Subcutaneous abdominal adipose tissue (tissue), 5 donors: ENCODE measurements at regions not wholly inside any gene's neighbourhood (a gene's known extent, or its start where the extent isn't known, plus 50 kb on each side); places are given as distances from the start of the nearest gene placed in this dataset.

Experiments used
- H3K27ac ChIP-seq: one replicate; pipeline ENCODE4 v1.7.0; 2013; ENCODE audit warnings: low read depth, mild to moderate bottlenecking, inconsistent platforms, low read length, moderate library complexity
- H3K27me3 ChIP-seq, 5 donors: one replicate each; pipeline ENCODE4 v1.7.0; 2013; ENCODE audit warnings: low read length in 5 of 5, inconsistent platforms in 1 of 5; ENCODE audit not compliant: control insufficient read depth in 5 of 5, insufficient read depth in 4 of 5
- H3K36me3 ChIP-seq, 5 donors: one replicate each; pipeline ENCODE4 v1.7.0; 2013; ENCODE audit warnings: low read length in 5 of 5; ENCODE audit not compliant: control insufficient read depth in 5 of 5, insufficient read depth in 5 of 5
- H3K4me1 ChIP-seq, 5 donors: one replicate each; pipeline ENCODE4 v1.7.0; 2013; ENCODE audit warnings: low read length in 5 of 5, mild to moderate bottlenecking in 3 of 5, moderate library complexity in 1 of 5; ENCODE audit not compliant: control insufficient read depth in 5 of 5, insufficient read depth in 5 of 5
- H3K4me3 ChIP-seq, 5 donors: one replicate each; pipeline ENCODE4 v1.7.0; 2013; ENCODE audit warnings: low read length in 5 of 5, low read depth in 1 of 5
- H3K9ac ChIP-seq, 5 donors: one replicate each; pipeline ENCODE4 v1.7.0; 2013; ENCODE audit warnings: low read length in 5 of 5, mild to moderate bottlenecking in 4 of 5, moderate library complexity in 3 of 5
- H3K9me3 ChIP-seq, 5 donors: one replicate each; pipeline ENCODE4 v1.7.0; 2013; ENCODE audit warnings: low read length in 5 of 5; ENCODE audit not compliant: control insufficient read depth in 5 of 5
- donor health status: healthy.
- donor health status: healthy.
- donor health status: healthy.
- donor health status: healthy.
- donor health status: healthy.

GRCh38 chr4:125365731-125366130 lies 51.0 kb downstream of the FAT4 start:
- H3K4me3 ChIP-seq, result no peak overlapping the region
- peaks cover 0 to 9% (median 4%) of the 10 kb centered on the region in 5 donors for H3K4me1 ChIP-seq
- H3K9me3 ChIP-seq, result no peaks in the 10 kb centered on the region
- H3K36me3 ChIP-seq, result no peaks in the 10 kb centered on the region
- H3K9ac ChIP-seq, result no peak overlapping the region
- H3K27ac ChIP-seq, result no peak overlapping the region
- H3K27me3 ChIP-seq, result no peaks in the 10 kb centered on the region

DNA sequence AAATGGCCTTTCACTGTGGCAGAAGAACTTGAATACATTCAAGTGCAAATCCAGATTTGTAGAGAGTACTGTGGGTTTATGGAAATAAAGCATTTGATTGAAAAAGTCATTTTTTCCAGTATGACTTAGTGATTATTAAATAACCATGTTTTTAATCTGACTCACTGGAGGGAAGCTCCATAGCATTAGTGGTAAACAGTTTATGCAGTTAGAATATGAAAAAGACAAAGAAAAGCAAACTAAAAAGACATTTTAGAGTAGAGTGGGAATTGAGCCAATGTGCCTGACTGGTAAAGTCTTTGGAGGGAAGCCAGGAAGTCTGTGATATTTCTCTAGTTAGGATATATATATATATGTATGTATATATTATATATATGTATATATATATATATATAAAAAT lies 53.4 kb downstream of the FAT4 start:
- H3K4me3 ChIP-seq, result peak overlapping the region in 1 of 5 donors; percentile 64
- peaks cover 0 to 9% (median 4%) of the 10 kb centered on the region in 5 donors for H3K4me1 ChIP-seq
- no peaks in the 10 kb centered on the region for H3K36me3 ChIP-seq
- no peak overlapping the region for H3K27ac ChIP-seq
- no peaks in the 10 kb centered on the region for H3K27me3 ChIP-seq
- H3K9ac ChIP-seq, result no peak overlapping the region
- no peaks in the 10 kb centered on the region for H3K9me3 ChIP-seq

DNA sequence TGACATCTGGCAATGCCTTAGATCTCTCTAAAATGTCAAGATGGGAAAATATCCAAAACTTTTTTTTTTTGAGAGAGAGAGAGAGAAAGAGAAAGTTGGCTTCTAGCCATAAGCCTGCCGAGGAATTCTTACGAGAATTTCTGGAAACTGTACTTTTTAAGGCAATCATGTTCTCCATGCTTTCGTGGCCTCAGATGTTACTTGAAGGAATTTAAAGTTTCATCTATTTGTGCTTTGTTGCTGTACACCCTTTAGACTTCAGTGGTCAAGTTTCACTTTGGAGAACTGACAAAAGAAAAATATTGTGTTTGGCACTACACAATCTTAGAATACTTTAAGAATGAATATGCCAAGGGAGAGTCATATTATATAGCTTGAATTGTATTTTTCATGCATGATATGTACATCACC lies 53.9 kb downstream of the FAT4 start:
- H3K36me3 ChIP-seq, result no peaks in the 10 kb centered on the region
- no peaks in the 10 kb centered on the region for H3K9me3 ChIP-seq
- H3K4me1 ChIP-seq, result peaks cover 0 to 9% (median 4%) of the 10 kb centered on the region in 5 donors
- H3K9ac ChIP-seq, result peak overlapping the region in 3 of 5 donors; percentile 8 to 56 (median 39)
- H3K27ac ChIP-seq, result peak overlapping the region; percentile 27
- H3K27me3 ChIP-seq, result no peaks in the 10 kb centered on the region
- H3K4me3 ChIP-seq, result peak overlapping the region; percentile 33 to 74 (median 57)

- H3K9ac ChIP-seq, result peak overlapping the region in 1 of 5 donors; percentile 56
- peak overlapping the region; percentile 27 for H3K27ac ChIP-seq
- H3K36me3 ChIP-seq, result no peaks in the 10 kb centered on the region
- H3K4me1 ChIP-seq, result peaks cover 0 to 9% (median 4%) of the 10 kb centered on the region in 5 donors
- no peaks in the 10 kb centered on the region for H3K27me3 ChIP-seq
- H3K4me3 ChIP-seq, result peak overlapping the region in 4 of 5 donors; percentile 53 to 74 (median 60)
- H3K9me3 ChIP-seq, result no peaks in the 10 kb centered on the region
Measured at GRCh38 chr4:125369098-125369497, 54.3 kb downstream of the FAT4 start.

DNA sequence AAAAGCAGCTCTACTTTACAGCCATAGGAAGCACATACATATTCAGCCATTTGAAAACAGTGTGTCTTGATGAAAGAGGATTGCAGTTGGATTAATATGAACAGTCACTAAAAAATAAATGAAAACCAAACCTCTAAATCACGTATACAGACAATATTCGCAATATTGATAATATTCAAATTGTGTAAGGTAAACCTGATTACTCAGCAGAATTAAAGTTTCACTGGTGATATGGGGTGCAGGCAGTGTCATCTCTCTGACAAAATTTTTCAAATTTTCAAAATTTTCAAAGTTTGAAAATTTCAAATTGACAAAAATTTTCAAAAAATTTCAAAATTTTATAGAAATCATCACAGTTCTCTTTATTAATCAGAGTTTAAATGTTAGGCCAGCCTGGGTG lies 55.7 kb downstream of the FAT4 start:
- H3K9ac ChIP-seq, result no peak overlapping the region
- no peak overlapping the region for H3K4me3 ChIP-seq
- H3K27me3 ChIP-seq, result no peaks in the 10 kb centered on the region
- H3K4me1 ChIP-seq, result peaks cover 0 to 9% (median 4%) of the 10 kb centered on the region in 5 donors
- no peaks in the 10 kb centered on the region for H3K9me3 ChIP-seq
- H3K27ac ChIP-seq, result no peak overlapping the region
- no peaks in the 10 kb centered on the region for H3K36me3 ChIP-seq

DNA sequence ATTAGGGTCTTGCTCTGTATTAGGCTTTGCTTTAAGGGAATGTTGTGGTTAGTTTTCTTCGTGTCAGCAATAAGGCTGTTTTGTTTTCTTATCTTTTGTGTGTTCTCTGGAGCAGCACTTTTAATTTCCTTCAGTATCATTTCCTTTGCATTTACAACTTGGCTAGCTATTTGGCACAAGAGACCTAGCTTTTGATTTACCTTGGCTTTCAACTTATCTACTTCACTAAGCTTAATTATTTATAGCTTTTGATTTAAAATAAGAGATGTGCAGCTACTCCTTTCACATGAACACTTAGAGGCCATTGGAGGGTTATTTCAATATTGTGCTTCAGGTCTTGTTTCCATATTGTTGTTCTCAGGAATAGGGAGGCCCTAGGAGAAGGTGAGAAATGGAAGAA lies 68.2 kb downstream of the FAT4 start:
- Histone ChIP-seq H3K27ac (no peak overlapping the region), H3K4me3 (no peak overlapping the region), H3K4me1 (peaks cover 0 to 6% (median 4%) of the 10 kb centered on the region in 5 donors), H3K9ac (no peak overlapping the region), H3K36me3 (no peaks in the 10 kb centered on the region), H3K27me3 (no peaks in the 10 kb centered on the region), H3K9me3 (no peaks in the 10 kb centered on the region)

DNA sequence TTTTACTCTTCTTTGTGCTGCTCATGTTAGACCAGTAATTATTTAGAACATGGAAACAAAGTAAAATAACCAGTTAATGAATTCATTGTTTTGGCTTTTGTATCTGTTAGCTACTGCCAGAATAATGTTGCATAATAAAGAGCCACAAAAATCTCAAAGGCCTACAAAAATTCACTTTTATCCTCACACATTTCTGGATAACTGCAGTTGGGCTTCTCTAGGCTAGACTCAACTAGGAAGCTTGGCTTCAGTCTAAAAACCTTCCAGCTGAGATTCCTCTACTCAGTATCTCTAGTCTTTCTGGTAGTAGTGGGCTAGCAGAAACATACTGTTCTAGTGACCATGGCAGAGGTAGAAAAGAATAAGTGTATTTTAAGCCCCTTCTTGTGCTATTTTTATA lies 73.0 kb downstream of the FAT4 start:
- Histone ChIP-seq H3K27me3 (no peaks in the 10 kb centered on the region), H3K27ac (no peak overlapping the region), H3K36me3 (no peaks in the 10 kb centered on the region), H3K4me3 (no peak overlapping the region), H3K9me3 (no peaks in the 10 kb centered on the region), H3K9ac (no peak overlapping the region), H3K4me1 (peaks cover 0 to 24% (median 17%) of the 10 kb centered on the region in 5 donors)

GRCh38 chr4:125388613-125389012 lies 73.9 kb downstream of the FAT4 start:
- Histone ChIP-seq H3K4me1 (peaks cover 0 to 25% (median 17%) of the 10 kb centered on the region in 5 donors), H3K4me3 (no peak overlapping the region), H3K27me3 (no peaks in the 10 kb centered on the region), H3K27ac (peak overlapping the region; percentile 41), H3K36me3 (no peaks in the 10 kb centered on the region), H3K9ac (no peak overlapping the region), H3K9me3 (no peaks in the 10 kb centered on the region)

DNA sequence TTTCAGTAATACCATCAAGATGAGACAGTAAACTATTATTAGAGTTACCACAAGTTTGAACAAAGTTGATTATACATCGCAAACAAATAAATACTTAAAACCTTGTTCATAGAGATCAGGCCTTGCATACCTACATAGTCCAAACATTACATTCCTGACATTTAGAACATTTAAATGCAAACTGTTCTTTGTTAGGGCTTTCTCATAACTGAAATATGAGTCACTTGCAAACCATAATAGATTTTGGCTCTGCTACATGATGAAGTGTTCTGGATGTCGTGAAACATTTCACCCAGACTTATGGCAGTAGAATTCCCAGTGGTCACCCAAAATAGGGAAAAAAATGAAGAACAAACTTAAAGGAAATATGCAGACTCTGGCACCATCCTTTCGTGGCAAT lies 75.0 kb downstream of the FAT4 start:
- no peaks in the 10 kb centered on the region for H3K9me3 ChIP-seq
- H3K36me3 ChIP-seq, result no peaks in the 10 kb centered on the region
- no peaks in the 10 kb centered on the region for H3K27me3 ChIP-seq
- peak overlapping the region in 1 of 5 donors; percentile 9 for H3K9ac ChIP-seq
- H3K27ac ChIP-seq, result peak overlapping the region; percentile 74
- H3K4me3 ChIP-seq, result peak overlapping the region in 3 of 5 donors; percentile 8 to 34 (median 24)
- H3K4me1 ChIP-seq, result peaks cover 0 to 32% (median 22%) of the 10 kb centered on the region in 5 donors

DNA sequence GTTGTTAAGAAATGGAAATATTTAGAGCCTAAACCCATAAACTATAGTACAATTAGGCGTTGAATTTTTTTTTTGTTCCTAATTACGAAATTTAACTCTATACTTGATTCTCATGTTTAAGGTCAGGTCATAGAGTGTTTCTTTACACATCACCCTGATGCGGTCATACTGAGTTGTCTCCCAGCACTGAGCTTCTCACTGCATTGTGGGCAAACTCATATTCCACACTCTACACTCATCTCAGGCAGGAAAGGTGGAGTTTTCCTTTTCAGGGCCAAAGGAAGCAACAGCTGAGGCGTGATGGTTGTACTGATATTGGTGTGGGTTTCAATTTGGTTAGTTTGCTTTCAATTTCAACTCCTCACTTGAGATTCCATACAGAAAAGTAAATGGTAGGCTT lies 75.4 kb downstream of the FAT4 start:
- Histone ChIP-seq H3K4me1 (peaks cover 0 to 32% (median 22%) of the 10 kb centered on the region in 5 donors), H3K27me3 (no peaks in the 10 kb centered on the region), H3K9me3 (no peaks in the 10 kb centered on the region), H3K9ac (peak overlapping the region in 1 of 5 donors; percentile 9), H3K27ac (peak overlapping the region; percentile 74), H3K36me3 (no peaks in the 10 kb centered on the region), H3K4me3 (peak overlapping the region in 4 of 5 donors; percentile 8 to 42 (median 29))
